ENCODE measurements at regions not wholly inside any gene's neighbourhood (a gene's known extent, or its start where the extent isn't known, plus 50 kb on each side); places are given as distances from the start of the nearest gene placed in this dataset.

DNA sequence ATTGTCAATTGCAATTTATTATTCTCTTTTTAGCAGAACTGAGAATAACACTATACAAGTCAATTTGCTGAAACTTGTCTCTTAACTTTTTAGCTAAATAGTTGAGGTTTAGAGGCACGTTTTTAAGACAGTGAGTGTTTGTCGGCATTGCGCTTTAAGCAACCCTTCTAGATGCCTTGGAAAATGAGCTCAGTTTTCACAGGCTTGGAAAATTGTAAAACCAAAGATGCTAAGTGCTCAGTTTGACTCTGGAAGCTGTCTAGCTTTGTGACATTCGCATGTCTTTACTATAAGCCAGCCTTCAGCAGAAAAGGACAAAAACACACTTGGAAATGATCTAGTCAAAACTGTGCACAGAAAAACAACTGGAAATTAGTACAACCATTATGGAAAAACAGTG lies 500.4 kb downstream of the NEBL start:
- no peak for DNase-seq
- Histone ChIP-seq H3K4me1 (no peaks in the 10 kb centered on the region), H3K27ac (no peak overlapping the region), H3K9me3 (no peaks in the 10 kb centered on the region), H3K4me3 (no peak overlapping the region), H3K36me3 (no peaks in the 10 kb centered on the region), H3K27me3 (no peaks in the 10 kb centered on the region)
- TF ChIP-seq, protein P1, sequence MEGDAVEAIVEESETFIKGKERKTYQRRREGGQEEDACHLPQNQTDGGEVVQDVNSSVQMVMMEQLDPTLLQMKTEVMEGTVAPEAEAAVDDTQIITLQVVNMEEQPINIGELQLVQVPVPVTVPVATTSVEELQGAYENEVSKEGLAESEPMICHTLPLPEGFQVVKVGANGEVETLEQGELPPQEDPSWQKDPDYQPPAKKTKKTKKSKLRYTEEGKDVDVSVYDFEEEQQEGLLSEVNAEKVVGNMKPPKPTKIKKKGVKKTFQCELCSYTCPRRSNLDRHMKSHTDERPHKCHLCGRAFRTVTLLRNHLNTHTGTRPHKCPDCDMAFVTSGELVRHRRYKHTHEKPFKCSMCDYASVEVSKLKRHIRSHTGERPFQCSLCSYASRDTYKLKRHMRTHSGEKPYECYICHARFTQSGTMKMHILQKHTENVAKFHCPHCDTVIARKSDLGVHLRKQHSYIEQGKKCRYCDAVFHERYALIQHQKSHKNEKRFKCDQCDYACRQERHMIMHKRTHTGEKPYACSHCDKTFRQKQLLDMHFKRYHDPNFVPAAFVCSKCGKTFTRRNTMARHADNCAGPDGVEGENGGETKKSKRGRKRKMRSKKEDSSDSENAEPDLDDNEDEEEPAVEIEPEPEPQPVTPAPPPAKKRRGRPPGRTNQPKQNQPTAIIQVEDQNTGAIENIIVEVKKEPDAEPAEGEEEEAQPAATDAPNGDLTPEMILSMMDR (IDR thresholded peaks at IDR 0.05): no peak
- TF ChIP-seq POLR2A (IDR thresholded peaks at IDR 0.05): no peak
- WGBS (ENCODE audit: insufficient coverage, low coverage, low lambda C conversion rate, missing lambda C conversion rate): 62% methylated on average over 4 of the region's 4 CpGs
- intact Hi-C loops (cut with DNase I): no loop called here
- no peak for ATAC-seq

DNA sequence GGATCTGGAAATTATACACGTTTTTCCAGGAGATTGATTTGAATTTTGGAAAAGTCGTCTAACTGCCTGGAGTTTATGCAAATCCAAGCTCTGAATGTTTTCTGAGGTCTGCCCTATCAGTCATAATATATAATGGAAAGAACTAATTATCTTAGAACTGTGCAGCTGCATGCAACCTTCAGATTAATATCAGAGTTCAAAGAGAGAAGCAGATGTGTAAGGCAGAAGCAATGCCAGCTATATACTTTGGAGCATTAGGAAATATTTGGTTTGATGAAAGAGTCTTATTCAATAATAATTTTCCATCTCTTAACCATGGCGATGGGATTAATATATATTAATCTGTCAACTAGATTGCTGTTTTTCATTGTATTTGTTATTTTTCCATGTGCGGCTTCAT lies 500.9 kb downstream of the NEBL start:
- Histone ChIP-seq H3K9me3 (no peaks in the 10 kb centered on the region), H3K36me3 (no peaks in the 10 kb centered on the region), H3K27me3 (no peaks in the 10 kb centered on the region), H3K4me3 (no peak overlapping the region), H3K4me1 (no peaks in the 10 kb centered on the region), H3K27ac (no peak overlapping the region)
- TF ChIP-seq, protein P1 (IDR thresholded peaks at IDR 0.05): no peak
- no peak for ATAC-seq
- no peak for DNase-seq
- intact Hi-C loops (cut with DNase I): no loop called here
- 59% methylated on average over 4 of the region's 4 CpGs for WGBS (ENCODE audit: insufficient coverage, low coverage, low lambda C conversion rate, missing lambda C conversion rate)

DNA sequence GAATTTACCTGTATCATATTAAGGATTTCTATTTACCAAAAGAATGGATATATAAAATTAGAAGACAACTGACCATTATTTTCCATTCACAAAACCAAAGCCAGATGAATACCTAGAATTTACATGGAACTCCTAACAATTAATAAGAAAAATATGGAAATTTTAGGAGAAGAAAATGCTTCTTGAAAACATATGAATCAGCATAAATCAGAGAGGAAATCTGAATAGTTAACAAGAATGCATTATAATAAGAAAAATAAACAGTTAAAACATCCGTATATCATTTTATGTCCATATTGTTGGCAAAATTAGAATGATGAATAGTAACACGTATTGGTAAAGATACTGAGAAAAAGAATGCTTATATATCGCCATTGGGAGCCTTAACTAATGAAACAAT lies 505.5 kb downstream of the NEBL start:
- ATAC-seq (no peak), DNase-seq (no peak)
- WGBS (ENCODE audit: insufficient coverage, low coverage, low lambda C conversion rate, missing lambda C conversion rate): 74% methylated on average over 3 of the region's 3 CpGs
- H3K9me3 ChIP-seq: no peaks in the 10 kb centered on the region
- no peak overlapping the region for H3K4me3 ChIP-seq
- no peaks in the 10 kb centered on the region for H3K36me3 ChIP-seq
- intact Hi-C loops (cut with DNase I): no loop called here
- H3K27ac ChIP-seq: no peak overlapping the region
- no peaks in the 10 kb centered on the region for H3K4me1 ChIP-seq
- no peaks in the 10 kb centered on the region for H3K27me3 ChIP-seq
- no peak for TF ChIP-seq POLR2A (IDR thresholded peaks at IDR 0.05)
- TF ChIP-seq, protein P1 (IDR thresholded peaks at IDR 0.05): no peak

DNA sequence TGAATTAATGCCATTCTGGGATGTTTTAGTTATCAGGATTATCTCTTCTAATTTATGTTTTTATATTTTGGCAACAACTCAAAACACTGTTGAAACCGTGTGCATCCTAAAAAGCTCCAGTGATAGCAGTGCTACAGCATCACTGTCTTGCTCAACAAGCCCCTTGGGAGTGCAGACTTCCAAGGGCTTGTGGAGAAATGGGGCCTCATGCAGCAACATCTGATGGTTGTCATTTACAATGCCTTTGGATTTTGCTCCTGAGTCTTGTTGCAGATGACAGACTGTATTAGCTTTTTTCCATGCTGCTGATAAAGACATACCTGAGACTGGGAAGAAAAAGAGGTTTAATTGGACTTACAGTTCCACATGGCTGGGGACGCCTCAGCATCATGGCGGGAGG lies 515.4 kb downstream of the NEBL start:
- H3K27ac ChIP-seq: no peak overlapping the region
- H3K9me3 ChIP-seq: no peaks in the 10 kb centered on the region
- H3K27me3 ChIP-seq: no peaks in the 10 kb centered on the region
- intact Hi-C loops (cut with DNase I): no loop called here
- WGBS (ENCODE audit: insufficient coverage, low coverage, low lambda C conversion rate, missing lambda C conversion rate): 52% methylated on average over 3 of the region's 3 CpGs
- no peaks in the 10 kb centered on the region for H3K36me3 ChIP-seq
- no peak overlapping the region for H3K4me3 ChIP-seq
- ATAC-seq (no peak), DNase-seq (no peak)
- TF ChIP-seq, protein P1 (IDR thresholded peaks at IDR 0.05): no peak
- no peak for TF ChIP-seq POLR2A (IDR thresholded peaks at IDR 0.05)
- no peaks in the 10 kb centered on the region for H3K4me1 ChIP-seq

DNA sequence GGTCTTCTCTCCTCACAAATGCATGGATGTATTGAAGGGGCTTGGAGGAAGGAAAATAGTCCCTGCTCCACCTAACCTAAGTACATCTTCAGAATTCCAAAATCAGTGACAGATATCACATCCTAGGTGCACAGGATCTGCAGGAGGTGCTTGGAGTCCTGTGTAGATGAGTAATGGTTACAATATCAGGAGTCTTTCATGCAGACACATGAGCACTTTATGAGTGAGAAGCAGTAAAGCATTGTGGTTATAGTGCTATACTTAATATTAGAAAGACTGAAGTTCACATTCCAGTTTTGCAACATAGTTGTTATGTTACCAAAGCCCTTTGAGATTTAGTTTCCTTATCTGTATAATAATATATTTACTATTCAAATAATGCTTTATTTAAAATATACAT lies 516.7 kb downstream of the NEBL start:
- Histone ChIP-seq H3K4me3 (no peak overlapping the region), H3K9me3 (no peaks in the 10 kb centered on the region), H3K4me1 (no peaks in the 10 kb centered on the region), H3K27me3 (no peaks in the 10 kb centered on the region), H3K27ac (no peak overlapping the region), H3K36me3 (no peaks in the 10 kb centered on the region)
- intact Hi-C loops (cut with DNase I): no loop called here
- no peak for ATAC-seq
- no peak for DNase-seq
- TF ChIP-seq, protein P1 (IDR thresholded peaks at IDR 0.05): no peak
- TF ChIP-seq POLR2A (IDR thresholded peaks at IDR 0.05): no peak

Measured in right lobe of liver (tissue), 6 donors.